ENCODE measurements at regions not wholly inside any gene's neighbourhood (a gene's known extent, or its start where the extent isn't known, plus 50 kb on each side); places are given as distances from the start of the nearest gene placed in this dataset.

DNA sequence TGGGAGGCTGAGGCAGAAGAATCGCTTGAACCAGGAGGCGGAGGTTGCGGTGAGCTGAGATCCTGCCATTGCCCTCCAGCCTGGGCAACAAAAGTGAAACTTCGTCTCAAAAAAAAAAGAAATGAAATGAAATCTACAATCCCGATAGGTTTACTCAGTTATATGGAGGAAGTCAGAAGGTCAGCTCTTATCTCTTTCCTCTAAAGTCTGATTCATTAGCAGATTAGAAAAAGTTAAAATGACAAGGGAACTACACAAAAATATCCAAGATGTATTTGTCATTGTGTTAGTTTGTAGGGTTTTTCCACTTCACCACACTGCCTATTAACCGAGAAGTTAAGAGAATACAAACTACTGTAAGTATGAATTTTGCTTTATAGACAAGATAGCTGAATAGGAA lies 420.6 kb downstream of the SHQ1 start:
- intact Hi-C loops (cut with micrococcal nuclease) = no loop called here
- H3K4me3 ChIP-seq = no peak overlapping the region
- H3K36me3 ChIP-seq = no peaks in the 10 kb centered on the region
- H3K27me3 ChIP-seq (ENCODE audit: low read depth) = no peaks in the 10 kb centered on the region
- H3K9me3 ChIP-seq (replicated peaks) = peaks cover 7% of the 10 kb centered on the region
- TF ChIP-seq, protein P1, sequence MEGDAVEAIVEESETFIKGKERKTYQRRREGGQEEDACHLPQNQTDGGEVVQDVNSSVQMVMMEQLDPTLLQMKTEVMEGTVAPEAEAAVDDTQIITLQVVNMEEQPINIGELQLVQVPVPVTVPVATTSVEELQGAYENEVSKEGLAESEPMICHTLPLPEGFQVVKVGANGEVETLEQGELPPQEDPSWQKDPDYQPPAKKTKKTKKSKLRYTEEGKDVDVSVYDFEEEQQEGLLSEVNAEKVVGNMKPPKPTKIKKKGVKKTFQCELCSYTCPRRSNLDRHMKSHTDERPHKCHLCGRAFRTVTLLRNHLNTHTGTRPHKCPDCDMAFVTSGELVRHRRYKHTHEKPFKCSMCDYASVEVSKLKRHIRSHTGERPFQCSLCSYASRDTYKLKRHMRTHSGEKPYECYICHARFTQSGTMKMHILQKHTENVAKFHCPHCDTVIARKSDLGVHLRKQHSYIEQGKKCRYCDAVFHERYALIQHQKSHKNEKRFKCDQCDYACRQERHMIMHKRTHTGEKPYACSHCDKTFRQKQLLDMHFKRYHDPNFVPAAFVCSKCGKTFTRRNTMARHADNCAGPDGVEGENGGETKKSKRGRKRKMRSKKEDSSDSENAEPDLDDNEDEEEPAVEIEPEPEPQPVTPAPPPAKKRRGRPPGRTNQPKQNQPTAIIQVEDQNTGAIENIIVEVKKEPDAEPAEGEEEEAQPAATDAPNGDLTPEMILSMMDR (IDR thresholded peaks at IDR 0.05; ENCODE audit: borderline replicate concordance) = no peak
- H3K27ac ChIP-seq (replicated peaks) = no peak overlapping the region
- H3K4me1 ChIP-seq = peaks cover 56% of the 10 kb centered on the region
- DNase-seq = no peak

DNA sequence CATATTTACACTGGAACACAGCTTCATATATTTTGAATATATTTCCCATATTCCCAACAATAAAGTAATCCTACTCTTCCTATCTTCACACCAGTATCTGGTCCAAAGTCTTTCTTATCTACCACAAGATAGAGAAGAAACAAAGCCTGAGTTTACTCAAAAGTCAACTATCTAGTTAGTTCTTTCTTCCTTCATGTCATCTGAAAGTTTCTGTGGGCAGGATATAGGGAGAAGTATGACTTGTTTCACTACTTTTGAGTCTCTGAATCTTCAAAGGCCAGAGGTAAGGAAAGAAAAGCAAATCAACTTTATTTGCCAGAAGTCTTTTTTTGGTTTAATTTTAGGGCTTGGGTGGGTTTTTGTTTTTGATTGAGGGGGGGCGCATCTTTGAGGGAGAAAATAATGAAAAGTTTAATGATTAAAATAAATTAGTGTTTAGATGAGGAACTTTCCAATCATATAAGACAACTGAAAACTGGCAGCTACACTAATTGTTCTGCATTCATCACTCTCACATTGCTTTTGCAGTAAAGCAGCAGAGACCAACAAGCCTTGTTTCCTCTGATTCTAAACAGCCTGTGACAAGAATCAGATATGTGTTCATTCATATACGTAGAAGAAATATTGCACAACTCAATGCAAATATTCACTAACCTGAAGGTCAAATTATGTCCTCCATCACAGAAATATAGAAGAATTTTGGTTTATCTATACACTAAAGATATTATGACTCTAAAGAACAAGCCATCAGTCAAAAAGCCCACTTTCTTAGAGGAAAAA lies 421.4 kb downstream of the SHQ1 start:
- TF ChIP-seq, protein P1 (IDR thresholded peaks at IDR 0.05; ENCODE audit: borderline replicate concordance) = no peak
- Histone ChIP-seq H3K27me3 (ENCODE audit: low read depth) (no peaks in the 10 kb centered on the region), H3K27ac (replicated peaks) (no peak overlapping the region), H3K36me3 (no peaks in the 10 kb centered on the region), H3K4me1 (peaks cover 56% of the 10 kb centered on the region), H3K4me3 (no peak overlapping the region), H3K9me3 (replicated peaks) (peaks cover 15% of the 10 kb centered on the region)
- DNase-seq = no peak
- intact Hi-C loops (cut with micrococcal nuclease) = no loop called here

DNA sequence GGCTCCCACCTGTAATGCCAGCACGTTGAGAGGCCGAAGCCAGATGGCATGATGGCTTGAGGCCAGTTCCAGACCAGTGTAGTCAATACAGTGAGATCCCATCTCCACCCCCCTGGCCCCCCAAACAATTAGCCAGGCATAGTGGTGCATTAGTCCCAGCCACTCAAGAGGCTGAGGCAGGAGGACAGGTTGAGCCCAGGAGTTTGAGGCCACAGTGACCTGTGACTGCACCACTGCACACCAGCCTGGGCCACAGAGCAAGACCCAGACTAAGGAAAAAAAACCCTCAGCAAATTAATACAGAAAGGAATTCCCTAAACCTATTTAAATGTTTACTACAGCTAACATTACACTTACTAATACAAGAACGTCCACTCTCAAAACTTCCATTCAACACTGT lies 424.6 kb downstream of the SHQ1 start:
- no peak overlapping the region for H3K4me3 ChIP-seq

DNA sequence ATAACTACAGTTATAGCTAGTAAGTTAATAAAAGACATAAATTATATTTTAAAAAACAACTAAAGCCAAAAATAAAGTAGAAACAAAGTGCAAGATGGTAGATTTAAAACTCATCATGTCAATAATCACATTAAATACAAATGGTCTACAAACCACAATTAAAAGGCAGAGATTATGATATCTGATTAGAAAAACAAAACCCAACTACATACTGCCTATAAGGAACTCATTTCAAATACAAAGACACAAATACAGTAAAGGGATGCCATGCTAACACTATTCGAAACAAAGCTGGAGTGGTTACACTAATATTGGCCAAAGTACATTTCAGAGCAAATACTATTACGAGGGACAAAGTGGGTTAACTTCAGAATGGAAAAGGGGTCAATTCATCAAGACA lies 426.5 kb downstream of the SHQ1 start:
- TF ChIP-seq, protein P1 (IDR thresholded peaks at IDR 0.05; ENCODE audit: borderline replicate concordance) = no peak
- no peak for DNase-seq
- Histone ChIP-seq H3K27me3 (ENCODE audit: low read depth) (no peaks in the 10 kb centered on the region), H3K36me3 (peaks cover 4% of the 10 kb centered on the region), H3K4me3 (no peak overlapping the region), H3K9me3 (replicated peaks) (peaks cover 27% of the 10 kb centered on the region), H3K4me1 (peaks cover 38% of the 10 kb centered on the region), H3K27ac (replicated peaks) (no peak overlapping the region)
- intact Hi-C loops (cut with micrococcal nuclease) = no loop called here

More for the DNA sequence above, 424.6 kb downstream of the SHQ1 start:
- Histone ChIP-seq H3K27me3 (ENCODE audit: low read depth) (no peaks in the 10 kb centered on the region), H3K9me3 (replicated peaks) (peaks cover 27% of the 10 kb centered on the region), H3K4me1 (peaks cover 40% of the 10 kb centered on the region), H3K27ac (replicated peaks) (no peak overlapping the region), H3K36me3 (peaks cover 4% of the 10 kb centered on the region)
- no peak for DNase-seq
- TF ChIP-seq, protein P1 (IDR thresholded peaks at IDR 0.05; ENCODE audit: borderline replicate concordance) = no peak
- intact Hi-C loops (cut with micrococcal nuclease) = no loop called here

DNA sequence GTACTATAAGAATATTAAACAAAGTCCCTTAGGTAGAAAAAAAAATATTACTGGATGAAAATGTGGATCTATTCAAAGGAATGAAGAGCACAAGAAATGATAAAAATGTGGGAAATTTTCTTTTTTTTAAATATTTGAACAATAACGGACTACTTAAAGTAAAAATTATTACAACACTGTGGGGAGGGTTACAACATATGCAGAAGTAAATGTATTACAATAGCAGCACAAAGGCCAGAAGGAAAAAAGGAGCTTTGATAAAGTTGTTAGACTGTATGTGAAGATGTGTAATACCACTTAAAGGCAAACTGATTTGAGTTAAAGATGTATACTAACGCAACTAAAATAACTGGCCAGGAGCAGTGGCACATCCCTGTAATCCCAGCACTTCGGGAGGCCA lies 427.1 kb downstream of the SHQ1 start:
- Histone ChIP-seq H3K27ac (replicated peaks) (no peak overlapping the region), H3K36me3 (peaks cover 4% of the 10 kb centered on the region), H3K4me1 (peaks cover 31% of the 10 kb centered on the region), H3K4me3 (no peak overlapping the region), H3K27me3 (ENCODE audit: low read depth) (no peaks in the 10 kb centered on the region), H3K9me3 (replicated peaks) (peaks cover 27% of the 10 kb centered on the region)
- no peak for DNase-seq
- intact Hi-C loops (cut with micrococcal nuclease) = no loop called here
- TF ChIP-seq, protein P1 (IDR thresholded peaks at IDR 0.05; ENCODE audit: borderline replicate concordance) = no peak
